IMR-90 (cell line): ENCODE measurements at regions not wholly inside any gene's neighbourhood (a gene's known extent, or its start where the extent isn't known, plus 50 kb on each side); places are given as distances from the start of the nearest gene placed in this dataset.

Source experiments
- ATAC-seq: fragments of 200-7000 bp; cut with Tn5 transposase; 2 replicates; pipeline ENCODE4 v1.9.1; 2020; ENCODE audit warnings: low read depth, mild to moderate bottlenecking, moderate library complexity
- BruUV-seq: library from RNA; stranded (reverse); fragments of 400-500 nt; replicated peaks from 2 replicates; lab custom pipeline; 2021; lab: Mats Ljungman, UMichigan
- CTCF ChIA-PET: fragments of 300-600 bp; formaldehyde crosslinking; extraction: SDS; loops from one replicate; lab custom pipeline; 2021; ENCODE audit warnings: antibody characterized with exemption; lab: Yijun Ruan, JAX
- POLR2A ChIA-PET: fragments of 300-600 bp; sonication (Branson Sonifier 250); formaldehyde crosslinking; loops from one replicate; lab custom pipeline; 2022; ENCODE audit warnings: antibody characterized with exemption; ENCODE audit not compliant: unreplicated experiment; lab: Charles Lee
- DNase-seq: peaks from one replicate; pipeline ENCODE4 v3.0.0; 2013
- H2AFZ ChIP-seq: replicated peaks from 2 replicates; pipeline ENCODE3; 2013; ENCODE audit warnings: low read length, mild to moderate bottlenecking; ENCODE audit not compliant: poor library complexity
- H2AK5ac ChIP-seq: 2 replicates; pipeline ENCODE4 v1.6.1; 2013; ENCODE audit warnings: low read depth, low read length, inconsistent platforms
- H2AK9ac ChIP-seq: replicated peaks from 2 replicates; pipeline ENCODE3; 2013; ENCODE audit warnings: mild to moderate bottlenecking, low read depth, low read length, moderate library complexity; ENCODE audit not compliant: poor library complexity
- H2BK120ac ChIP-seq: 2 replicates; pipeline ENCODE4 v1.6.1; 2013; ENCODE audit warnings: low read depth, low read length, inconsistent platforms
- H2BK15ac ChIP-seq: 3 replicates; pipeline ENCODE4 v1.6.1; 2013; ENCODE audit warnings: low read depth, low read length, inconsistent platforms
- H2BK20ac ChIP-seq: 2 replicates; pipeline ENCODE4 v1.6.1; 2013; ENCODE audit warnings: low read depth, mild to moderate bottlenecking, inconsistent platforms, low read length, moderate library complexity
- H2BK5ac ChIP-seq: 2 replicates; pipeline ENCODE4 v1.6.1; 2013; ENCODE audit warnings: mild to moderate bottlenecking, low read depth, low read length, inconsistent platforms; ENCODE audit not compliant: poor library complexity, severe bottlenecking
- H3K14ac ChIP-seq: replicated peaks from 2 replicates; pipeline ENCODE4 v1.6.1; 2013; ENCODE audit warnings: low read depth, low read length, inconsistent platforms
- H3K18ac ChIP-seq: 2 replicates; pipeline ENCODE4 v1.6.1; 2013; ENCODE audit warnings: low read depth, low read length, control low read depth
- H3K23ac ChIP-seq: 2 replicates; pipeline ENCODE4 v1.6.1; 2013; ENCODE audit warnings: low read depth, low read length, inconsistent platforms
- H3K27ac ChIP-seq: 2 replicates; pipeline ENCODE4 v1.5.1; 2013; ENCODE audit warnings: mild to moderate bottlenecking, control low read depth, low read length; ENCODE audit not compliant: insufficient read depth
- H3K27me3 ChIP-seq: 2 replicates; pipeline ENCODE4 v1.6.1; 2013; ENCODE audit warnings: low read length; ENCODE audit not compliant: control insufficient read depth, insufficient read depth
- H3K36me3 ChIP-seq: 2 replicates; pipeline ENCODE4 v1.6.1; 2013; ENCODE audit warnings: low read length, mixed read lengths; ENCODE audit not compliant: control insufficient read depth, insufficient read depth
- H3K4ac ChIP-seq: 2 replicates; pipeline ENCODE4 v1.6.1; 2013; ENCODE audit warnings: low read depth, low read length, inconsistent platforms
- H3K4me1 ChIP-seq: 2 replicates; pipeline ENCODE4 v1.6.1; 2013; ENCODE audit warnings: low read length, mixed read lengths; ENCODE audit not compliant: control insufficient read depth, insufficient read depth
- H3K4me2 ChIP-seq: 2 replicates; pipeline ENCODE4 v1.6.1; 2013; ENCODE audit warnings: low read depth, mild to moderate bottlenecking, control low read depth, low read length, moderate library complexity
- H3K4me3 ChIP-seq: 2 replicates; pipeline ENCODE4 v1.5.1; 2013; ENCODE audit warnings: low read depth, mild to moderate bottlenecking, control low read depth, low read length, moderate library complexity; ENCODE audit not compliant: insufficient read depth
- H3K56ac ChIP-seq: 2 replicates; pipeline ENCODE4 v1.6.1; 2013; ENCODE audit warnings: low read length, inconsistent platforms; ENCODE audit not compliant: insufficient read depth; ENCODE audit errors: extremely low read depth
- H3K79me1 ChIP-seq, 2 experiments: 2 replicates each; pipeline ENCODE4 v1.6.1; 2013; ENCODE audit warnings: low read length in 2 of 2, inconsistent platforms in 1 of 2, low read depth in 1 of 2
- H3K9ac ChIP-seq: 2 replicates; pipeline ENCODE4 v1.6.1; 2013; ENCODE audit warnings: low read depth, low read length, control low read depth
- H3K9me1 ChIP-seq: 2 replicates; pipeline ENCODE4 v1.6.1; 2013; ENCODE audit warnings: low read length, inconsistent platforms; ENCODE audit not compliant: insufficient read depth
- H3K9me3 ChIP-seq: 2 replicates; pipeline ENCODE4 v1.6.1; 2013; ENCODE audit warnings: low read length; ENCODE audit not compliant: control insufficient read depth, insufficient read depth
- H4K20me1 ChIP-seq: 2 replicates; pipeline ENCODE4 v1.6.1; 2013; ENCODE audit warnings: low read length, inconsistent platforms; ENCODE audit not compliant: insufficient read depth
- H4K5ac ChIP-seq: 2 replicates; pipeline ENCODE4 v1.6.1; 2013; ENCODE audit warnings: mild to moderate bottlenecking, low read depth, low read length, control low read depth
- H4K8ac ChIP-seq, 2 experiments: 2 replicates each; pipeline ENCODE4 v1.6.1; 2013; ENCODE audit warnings: low read depth in 2 of 2, low read length in 2 of 2, control low read depth in 1 of 2, inconsistent platforms in 1 of 2
- H4K91ac ChIP-seq: 2 replicates; pipeline ENCODE4 v1.6.1; 2013; ENCODE audit warnings: low read depth, low read length, inconsistent platforms; ENCODE audit not compliant: insufficient read depth
- CEBPB ChIP-seq: IDR thresholded peaks from 2 replicates; pipeline ENCODE4 v1.6.1; 2012; ENCODE audit warnings: low read depth, low read length, improper control_type of control experiment
- ELK1 ChIP-seq: fragments of 150-350 bp; IDR thresholded peaks from 2 replicates; pipeline ENCODE4 v1.6.1; 2016; ENCODE audit warnings: low read depth, mild to moderate bottlenecking, low read length, moderate library complexity, borderline replicate concordance
- MAFK ChIP-seq: IDR thresholded peaks from 2 replicates; pipeline ENCODE4 v1.6.1; 2012; ENCODE audit warnings: low read depth, low read length, improper control_type of control experiment
- MXI1 ChIP-seq: IDR thresholded peaks from 2 replicates; pipeline ENCODE4 v1.6.1; 2012; ENCODE audit warnings: low read depth, mild to moderate bottlenecking, low read length, moderate library complexity, borderline replicate concordance
- NFE2L2 ChIP-seq: fragments of 150-350 bp; IDR thresholded peaks from 2 replicates; pipeline ENCODE4 v1.6.1; 2016; ENCODE audit warnings: low read depth, mild to moderate bottlenecking, low read length
- POLR2A ChIP-seq: IDR thresholded peaks from 2 replicates; pipeline ENCODE4 v1.6.1; 2012; ENCODE audit warnings: mild to moderate bottlenecking, low read depth, low read length
- RAD21 ChIP-seq: IDR thresholded peaks from 2 replicates; pipeline ENCODE4 v1.6.1; 2012; ENCODE audit warnings: low read length, improper control_type of control experiment
- RFX5 ChIP-seq: IDR thresholded peaks from 2 replicates; pipeline ENCODE4 v1.8.0; 2012; ENCODE audit warnings: low read depth, mild to moderate bottlenecking, low read length, moderate library complexity
- USF2 ChIP-seq: fragments of 150-350 bp; IDR thresholded peaks from 2 replicates; pipeline ENCODE4 v1.6.1; 2017; ENCODE audit warnings: mild to moderate bottlenecking, antibody characterized with exemption, low read length, low read depth
- WGBS, 2 experiments: methylation state at CpG; one replicate each; pipeline versions ENCODE4 v1.1.5 to v1.1.7; 2013; ENCODE audit warnings: missing lambda C conversion rate in 2 of 2; ENCODE audit not compliant: insufficient read length in 1 of 2; ENCODE audit errors: extremely low coverage in 2 of 2; 5-methylcytosine and 5-hydroxymethylcytosine counted together
- dilution Hi-C: fragments of 300-500 bp; cut with HindIII; formaldehyde crosslinking; loops from one replicate; pipeline ENCODE4 v1.14.3; 2018; ENCODE audit warnings: low sequenced_read_pairs; ENCODE audit not compliant: unreplicated experiment
- in situ Hi-C: fragments of 300-500 bp; cut with MboI; formaldehyde crosslinking; loops from 3 replicates; pipeline ENCODE4 v1.14.3; 2019; ENCODE audit warnings: low sequenced_read_pairs, inconsistent platforms, mixed read lengths
- intact Hi-C: fragments of 100-400 bp; cut with micrococcal nuclease; formaldehyde crosslinking; loops from 2 replicates; pipeline ENCODE4 v1.10.0; 2022

GRCh38 chr13:61021838-61022237 is 393.8 kb downstream of the PCDH20 start:
- Histone ChIP-seq H3K4me2 (no peak overlapping the region), H4K91ac (no peak overlapping the region), H3K9me3 (no peaks in the 10 kb centered on the region), H3K4ac (no peak overlapping the region), H3K27ac (no peak overlapping the region), H3K27me3 (no peaks in the 10 kb centered on the region), H4K5ac (no peak overlapping the region), H2AFZ (no peak overlapping the region), H3K36me3 (no peaks in the 10 kb centered on the region), H3K18ac (no peak overlapping the region), H2BK120ac (no peak overlapping the region), H3K9me1 (no peaks in the 10 kb centered on the region), H3K56ac (no peak overlapping the region), H3K14ac (no peak overlapping the region), H2BK5ac (no peak overlapping the region), H2AK5ac (no peak overlapping the region), H2BK15ac (no peak overlapping the region), H2BK20ac (no peak overlapping the region), H3K79me1 (no peaks in the 10 kb centered on the region), H3K4me1 (no peaks in the 10 kb centered on the region), H4K8ac (no peak overlapping the region), H2AK9ac (no peak overlapping the region), H3K9ac (no peak overlapping the region), H3K23ac (no peak overlapping the region), H4K20me1 (no peaks in the 10 kb centered on the region), H3K4me3 (no peak overlapping the region)
- POLR2A ChIA-PET = no interaction called here
- dilution Hi-C loops (no loop called here), intact Hi-C loops (no loop called here), in situ Hi-C loops (no loop called here)
- CTCF ChIA-PET = interaction anchor here (0.7 kb wide), 1 partner anchor 514 kb away, joined by 3 read pairs; no protein-coding TSS in a partner anchor
- BruUV-seq = no TSS peak
- WGBS, 2 experiments = 20% methylated on average over 1 of the region's 2 CpGs; no CpG with 5 or more reads in 1 of the 2 experiments
- DNase-seq (no peak), ATAC-seq (no peak)
- TF ChIP-seq RAD21 = no peak
- TF ChIP-seq MAFK = no peak
- TF ChIP-seq CEBPB = no peak
- no peak for TF ChIP-seq RFX5
- no peak for TF ChIP-seq USF2
- TF ChIP-seq ELK1 = no peak
- no peak for TF ChIP-seq POLR2A
- no peak for TF ChIP-seq NFE2L2
- TF ChIP-seq MXI1 = no peak
